Ishikawa (cell line): ENCODE measurements at regions not wholly inside any gene's neighbourhood (a gene's known extent, or its start where the extent isn't known, plus 50 kb on each side); places are given as distances from the start of the nearest gene placed in this dataset.

ENCODE experiments used
- CEBPB ChIP-seq: IDR thresholded peaks from 2 replicates; pipeline ENCODE4 v1.6.1; 2012
- CREB1 ChIP-seq: IDR thresholded peaks from 2 replicates; pipeline ENCODE4 v1.6.1; 2012; ENCODE audit warnings: low read depth
- EGR1 ChIP-seq: IDR thresholded peaks from 2 replicates; pipeline ENCODE4 v1.6.1; 2012
- EP300 ChIP-seq: IDR thresholded peaks from 2 replicates; pipeline ENCODE4 v1.6.1; 2012; ENCODE audit warnings: borderline replicate concordance
- FOXM1 ChIP-seq: IDR thresholded peaks from 2 replicates; pipeline ENCODE4 v1.6.1; 2012; ENCODE audit warnings: low read depth, borderline replicate concordance
- MAX ChIP-seq: IDR thresholded peaks from 2 replicates; pipeline ENCODE4 v1.6.1; 2012
- NFIC ChIP-seq: IDR thresholded peaks from 2 replicates; pipeline ENCODE4 v1.6.1; 2012
- RAD21 ChIP-seq: IDR thresholded peaks from 2 replicates; pipeline ENCODE4 v1.6.1; 2012; ENCODE audit warnings: low read depth
- REST ChIP-seq: IDR thresholded peaks from 2 replicates; pipeline ENCODE4 v1.6.1; 2012; ENCODE audit warnings: low read depth, mild to moderate bottlenecking
- TAF1 ChIP-seq: IDR thresholded peaks from 2 replicates; pipeline ENCODE4 v1.6.1; 2012; ENCODE audit warnings: low read depth, mild to moderate bottlenecking
- TCF12 ChIP-seq: IDR thresholded peaks from 2 replicates; pipeline ENCODE4 v1.6.1; 2012; ENCODE audit warnings: low read depth
- TEAD4 ChIP-seq: IDR thresholded peaks from 2 replicates; pipeline ENCODE4 v1.6.1; 2012
- USF1 ChIP-seq: IDR thresholded peaks from 2 replicates; pipeline ENCODE4 v1.6.1; 2012
- YY1 ChIP-seq: IDR thresholded peaks from 2 replicates; pipeline ENCODE4 v1.6.1; 2012; ENCODE audit warnings: low read depth
- ZBTB7A ChIP-seq: IDR thresholded peaks from 2 replicates; pipeline ENCODE4 v1.6.1; 2012; ENCODE audit warnings: low read depth

- TF ChIP-seq USF1 (no peak), TAF1 (no peak), EP300 (no peak), NFIC (no peak), YY1 (no peak), FOXM1 (no peak), CREB1 (no peak), MAX (no peak)
These were observed 100.8 kb upstream of the MYCN start for GRCh38 chr2:15839426-15840124.

GRCh38 chr2:15840148-15840547 lies 100.2 kb upstream of the MYCN start:
- no peak for TF ChIP-seq TCF12
- TF ChIP-seq RAD21, result no peak
- TF ChIP-seq TEAD4, result no peak

- TF ChIP-seq ZBTB7A (no peak), TEAD4 (no peak), TCF12 (no peak), MAX (no peak), RAD21 (no peak), CREB1 (no peak)
These were observed 99.4 kb upstream of the MYCN start for GRCh38 chr2:15840969-15841368.

GRCh38 chr2:15841776-15842560 lies 98.4 kb upstream of the MYCN start:
- TF ChIP-seq EP300, result no peak
- no peak for TF ChIP-seq ZBTB7A
- TF ChIP-seq TEAD4, result no peak
- no peak for TF ChIP-seq TCF12
- no peak for TF ChIP-seq CREB1
- TF ChIP-seq NFIC, result no peak
- TF ChIP-seq USF1, result no peak
- TF ChIP-seq RAD21, result no peak
- no peak for TF ChIP-seq TAF1
- TF ChIP-seq REST, result no peak
- TF ChIP-seq MAX, result no peak
- TF ChIP-seq YY1, result no peak
- no peak for TF ChIP-seq CEBPB
- TF ChIP-seq FOXM1, result no peak

- TF ChIP-seq RAD21, result no peak
- no peak for TF ChIP-seq ZBTB7A
- no peak for TF ChIP-seq NFIC
- TF ChIP-seq USF1, result no peak
- TF ChIP-seq CREB1, result no peak
- TF ChIP-seq TEAD4, result no peak
- no peak for TF ChIP-seq CEBPB
- no peak for TF ChIP-seq MAX
- no peak for TF ChIP-seq EGR1
These were observed 97.3 kb upstream of the MYCN start for GRCh38 chr2:15842758-15843666.

- TF ChIP-seq TEAD4 (no peak), RAD21 (no peak), MAX (no peak), EP300 (no peak), USF1 (peak; percentile 69)
These were observed 96.0 kb upstream of the MYCN start for GRCh38 chr2:15844211-15844801.
